Endodermal cell (in vitro differentiated cells): ENCODE measurements at regions not wholly inside any gene's neighbourhood (a gene's known extent, or its start where the extent isn't known, plus 50 kb on each side); places are given as distances from the start of the nearest gene placed in this dataset.
"Not testable (repeated sequence)": the region's sequence is repeated elsewhere in the genome, so short reads cannot be mapped to it uniquely, and the experiment has no call there.

Experiments
- DNase-seq: peaks from one replicate; pipeline ENCODE4 v3.0.0-alpha.2; 2017
- H3K27ac ChIP-seq: 2 replicates; pipeline ENCODE4 v1.5.1; 2013; ENCODE audit warnings: mild to moderate bottlenecking, low read depth, low read length, moderate library complexity
- H3K27me3 ChIP-seq: 2 replicates; pipeline ENCODE4 v1.6.1; 2013; ENCODE audit warnings: mild to moderate bottlenecking, low read length, moderate library complexity; ENCODE audit not compliant: insufficient read depth, control insufficient read depth, poor library complexity, severe bottlenecking
- H3K36me3 ChIP-seq: 2 replicates; pipeline ENCODE4 v1.7.0; 2013; ENCODE audit warnings: mild to moderate bottlenecking, low read length, moderate library complexity; ENCODE audit not compliant: control insufficient read depth, insufficient read depth
- H3K4me1 ChIP-seq: one replicate; pipeline ENCODE4 v1.7.0; 2013; ENCODE audit warnings: low read length; ENCODE audit not compliant: control insufficient read depth, insufficient read depth
- H3K4me3 ChIP-seq: 2 replicates; pipeline ENCODE4 v1.5.1; 2013; ENCODE audit warnings: mild to moderate bottlenecking, low read length, moderate library complexity
- H3K9ac ChIP-seq: 2 replicates; pipeline ENCODE4 v1.6.1; 2013; ENCODE audit warnings: mild to moderate bottlenecking, low read length, moderate library complexity; ENCODE audit not compliant: poor library complexity, severe bottlenecking; ENCODE audit errors: extremely low read depth
- H3K9me3 ChIP-seq: 2 replicates; pipeline ENCODE4 v1.6.1; 2013; ENCODE audit warnings: mild to moderate bottlenecking, low read length, moderate library complexity; ENCODE audit not compliant: control insufficient read depth
- H3K27ac Mint-ChIP-seq: 2 replicates; pipeline ENCODE4 v1.8.0; 2020; ENCODE audit warnings: mixed read lengths
- H3K27me3 Mint-ChIP-seq: 2 replicates; pipeline ENCODE4 v1.8.0; 2021; ENCODE audit warnings: mild to moderate bottlenecking, mixed read lengths; ENCODE audit not compliant: insufficient read depth
- H3K36me3 Mint-ChIP-seq: 2 replicates; pipeline ENCODE4 v1.8.0; 2020; ENCODE audit warnings: low read depth, mixed read lengths
- H3K4me1 Mint-ChIP-seq: 2 replicates; pipeline ENCODE4 v1.8.0; 2020; ENCODE audit warnings: mixed read lengths
- H3K4me3 Mint-ChIP-seq: 2 replicates; pipeline ENCODE4 v1.8.0; 2020; ENCODE audit warnings: mild to moderate bottlenecking, moderate library complexity, mixed read lengths
- H3K9me3 Mint-ChIP-seq: 2 replicates; pipeline ENCODE4 v1.8.0; 2020; ENCODE audit warnings: mild to moderate bottlenecking, mixed read lengths
- CTCF ChIP-seq: fragments of 200-600 bp; sonication (generic); conservative IDR thresholded peaks from 2 replicates; pipeline ENCODE4 v1.5.0; 2021; ENCODE audit warnings: antibody characterized with exemption, mild to moderate bottlenecking
- WGBS, 2 experiments: methylation state at CpG; one replicate each; pipeline versions ENCODE4 v1.1.5 to v1.1.7; 2013; ENCODE audit warnings: missing lambda C conversion rate in 2 of 2, mixed read lengths in 1 of 2; ENCODE audit not compliant: insufficient coverage in 1 of 2, insufficient read length in 1 of 2; 5-methylcytosine and 5-hydroxymethylcytosine counted together

- H3K9ac ChIP-seq, result no peak overlapping the region
- H3K9me3 ChIP-seq, result no peaks in the 10 kb centered on the region
- peak overlapping the region; percentile 89 for H3K4me3 Mint-ChIP-seq
- TF ChIP-seq CTCF, result peak; percentile 82
- H3K27ac ChIP-seq, result no peak overlapping the region
- peaks cover 27% of the 10 kb centered on the region for H3K27me3 ChIP-seq
- H3K4me3 ChIP-seq, result peak overlapping the region; percentile 94
- H3K27me3 Mint-ChIP-seq, result peaks cover 14% of the 10 kb centered on the region
- peaks cover 8% of the 10 kb centered on the region for H3K36me3 Mint-ChIP-seq
- no peaks in the 10 kb centered on the region for H3K9me3 Mint-ChIP-seq
- WGBS, 2 experiments, result 36 to 50% methylated on average over 12 to 13 of the region's 17 CpGs
- peak; percentile 86 for DNase-seq
- H3K27ac Mint-ChIP-seq, result no peak overlapping the region
- H3K4me1 Mint-ChIP-seq, result peaks cover 8% of the 10 kb centered on the region
- H3K36me3 ChIP-seq, result peaks cover 4% of the 10 kb centered on the region
- H3K4me1 ChIP-seq, result peaks cover 3% of the 10 kb centered on the region
These were observed 127.8 kb upstream of the ZNF746 start for GRCh38 chr7:149625340-149625946.

GRCh38 chr7:149624419-149625339, 127.1 kb upstream of the ZNF746 start:
- no peaks in the 10 kb centered on the region for H3K9me3 Mint-ChIP-seq
- no peak overlapping the region for H3K27ac Mint-ChIP-seq
- peak; percentile 98 for DNase-seq
- Histone ChIP-seq H3K4me3 (peak overlapping the region; percentile 94), H3K4me1 (peaks cover 3% of the 10 kb centered on the region), H3K36me3 (peaks cover 12% of the 10 kb centered on the region), H3K9ac (peak overlapping the region; percentile 68), H3K27ac (no peak overlapping the region), H3K27me3 (peaks cover 19% of the 10 kb centered on the region), H3K9me3 (no peaks in the 10 kb centered on the region)
- peaks cover 14% of the 10 kb centered on the region for H3K36me3 Mint-ChIP-seq
- WGBS, 2 experiments, result 2 to 3% methylated on average over 6 to 97 of the region's 97 CpGs
- H3K27me3 Mint-ChIP-seq, result peaks cover 14% of the 10 kb centered on the region
- H3K4me3 Mint-ChIP-seq, result peak overlapping the region; percentile 89
- H3K4me1 Mint-ChIP-seq, result peaks cover 8% of the 10 kb centered on the region
- peak; percentile 93 for TF ChIP-seq CTCF

- Mint-ChIP-seq H3K27me3 (peaks cover 14% of the 10 kb centered on the region), H3K4me3 (peak overlapping the region; percentile 89), H3K4me1 (peaks cover 8% of the 10 kb centered on the region), H3K36me3 (peaks cover 21% of the 10 kb centered on the region), H3K27ac (peak overlapping the region; percentile 79), H3K9me3 (no peaks in the 10 kb centered on the region)
- Histone ChIP-seq H3K4me3 (peak overlapping the region; percentile 94), H3K36me3 (peaks cover 19% of the 10 kb centered on the region), H3K9ac (peak overlapping the region; percentile 68), H3K4me1 (peaks cover 3% of the 10 kb centered on the region), H3K9me3 (no peaks in the 10 kb centered on the region), H3K27ac (no peak overlapping the region), H3K27me3 (peaks cover 12% of the 10 kb centered on the region)
- DNase-seq, result peak; percentile 66
- TF ChIP-seq CTCF, result no peak
- 0 to 1% methylated on average over 4 to 28 of the region's 28 CpGs for WGBS, 2 experiments
These were observed 126.4 kb upstream of the ZNF746 start for GRCh38 chr7:149624006-149624405.

GRCh38 chr7:149623262-149623997, 125.8 kb upstream of the ZNF746 start:
- not testable (repeated sequence) for H3K4me1 Mint-ChIP-seq, H3K27me3 ChIP-seq, H3K4me1 ChIP-seq, H3K27ac ChIP-seq, DNase-seq, H3K27me3 Mint-ChIP-seq, H3K9me3 Mint-ChIP-seq, H3K9me3 ChIP-seq
- peaks cover 24% of the 10 kb centered on the region for H3K36me3 ChIP-seq
- peak overlapping the region; percentile 79 for H3K27ac Mint-ChIP-seq
- H3K36me3 Mint-ChIP-seq, result peaks cover 25% of the 10 kb centered on the region
- peak overlapping the region; percentile 89 for H3K4me3 Mint-ChIP-seq
- peak overlapping the region; percentile 68 for H3K9ac ChIP-seq
- WGBS, 2 experiments, result 59% methylated on average over 5 to 17 of the region's 19 CpGs
- H3K4me3 ChIP-seq, result peak overlapping the region; percentile 94
